HG03457 (cell line): ENCODE measurements at regions not wholly inside any gene's neighbourhood (a gene's known extent, or its start where the extent isn't known, plus 50 kb on each side); places are given as distances from the start of the nearest gene placed in this dataset.

Source experiments
- ATAC-seq: cut with Tn5 transposase; IDR thresholded peaks from one replicate; pipeline ENCODE4 v1.9.1; 2021; ENCODE audit warnings: moderate number of reproducible peaks; ENCODE audit not compliant: unreplicated experiment

GRCh38 chr3:70899816-70900215 is 587.4 kb upstream of the MDFIC2 start:
- no peak for ATAC-seq

- ATAC-seq, result no peak
Measured at GRCh38 chr3:70890020-70890394, 577.6 kb upstream of the MDFIC2 start.

- ATAC-seq, result no peak
Measured at GRCh38 chr3:70889162-70890019, 577.0 kb upstream of the MDFIC2 start.

GRCh38 chr3:70885636-70886035 is 573.2 kb upstream of the MDFIC2 start:
- no peak for ATAC-seq

GRCh38 chr3:70882104-70882503 is 569.7 kb upstream of the MDFIC2 start:
- ATAC-seq, result no peak

- no peak for ATAC-seq
Measured at GRCh38 chr3:70880421-70880820, 568.0 kb upstream of the MDFIC2 start.

- no peak for ATAC-seq
Measured at GRCh38 chr3:70876154-70876553, 563.7 kb upstream of the MDFIC2 start.

- ATAC-seq, result no peak
Measured at GRCh38 chr3:70874196-70874595, 561.8 kb upstream of the MDFIC2 start.

- no peak for ATAC-seq
Measured at GRCh38 chr3:70873686-70874085, 561.2 kb upstream of the MDFIC2 start.

GRCh38 chr3:70871909-70872656 is 559.6 kb upstream of the MDFIC2 start:
- ATAC-seq, result no peak

GRCh38 chr3:70870576-70870975 is 558.1 kb upstream of the MDFIC2 start:
- no peak for ATAC-seq

GRCh38 chr3:70868561-70868960 is 556.1 kb upstream of the MDFIC2 start:
- no peak for ATAC-seq

- no peak for ATAC-seq
Measured at GRCh38 chr3:70863049-70863448, 550.6 kb upstream of the MDFIC2 start.

- no peak for ATAC-seq
Measured at GRCh38 chr3:70861855-70862254, 549.4 kb upstream of the MDFIC2 start.

GRCh38 chr3:70861234-70861633 is 548.8 kb upstream of the MDFIC2 start:
- no peak for ATAC-seq

GRCh38 chr3:70857916-70858315 is 545.5 kb upstream of the MDFIC2 start:
- no peak for ATAC-seq

- ATAC-seq, result peak; percentile 75
Measured at GRCh38 chr3:70856414-70857162, 544.1 kb upstream of the MDFIC2 start.

- ATAC-seq, result no peak
Measured at GRCh38 chr3:70855149-70855548, 542.7 kb upstream of the MDFIC2 start.

GRCh38 chr3:70854108-70854507 is 541.7 kb upstream of the MDFIC2 start:
- no peak for ATAC-seq

GRCh38 chr3:70853161-70853944 is 540.9 kb upstream of the MDFIC2 start:
- ATAC-seq, result no peak
